Esophagus squamous epithelium (tissue), 4 donors: ENCODE measurements at regions not wholly inside any gene's neighbourhood (a gene's known extent, or its start where the extent isn't known, plus 50 kb on each side); places are given as distances from the start of the nearest gene placed in this dataset.

Source experiments
- POLR2A ChIP-seq, 4 donors: fragments of 450-650 bp; IDR thresholded peaks; one replicate each; pipeline ENCODE4 v1.6.1; 2017; ENCODE audit warnings: antibody characterized with exemption in 4 of 4, mild to moderate bottlenecking in 4 of 4, moderate library complexity in 3 of 4
- TF ChIP-seq, protein P1 (sequence below), 6 experiments: fragments of 450-650 bp in 4 of 6; fragments of 200-600 bp in 2 of 6; sonication (generic) in 2 of 6; IDR thresholded peaks; one replicate each; pipeline ENCODE4 v1.5.1; 2016 to 2019; ENCODE audit warnings: antibody characterized with exemption in 6 of 6, mild to moderate bottlenecking in 4 of 6, moderate library complexity in 4 of 6

DNA sequence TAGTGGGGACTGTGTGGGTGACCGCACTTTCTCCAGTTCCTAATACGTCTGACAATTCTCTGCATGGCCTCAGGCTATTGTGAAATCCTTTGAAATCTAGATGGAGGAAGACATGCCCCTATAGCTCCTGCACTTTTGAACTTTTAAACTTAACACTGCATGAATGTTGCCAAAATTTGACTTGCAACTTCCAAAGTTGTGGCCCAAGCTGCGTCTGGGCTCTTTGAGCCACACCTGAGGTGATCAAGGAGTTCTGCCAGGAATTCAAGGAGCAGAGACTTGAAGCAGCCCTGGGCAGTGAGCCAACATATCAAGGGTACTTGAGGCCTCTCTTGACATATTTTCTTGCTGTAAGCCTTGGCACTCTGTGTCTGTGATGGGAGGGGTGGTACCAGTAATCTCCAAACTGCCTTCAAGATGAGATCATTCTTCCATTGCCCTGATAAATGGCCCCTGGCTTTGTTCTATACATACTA is 1336.1 kb upstream of the CDH9 start:
- TF ChIP-seq, protein P1, sequence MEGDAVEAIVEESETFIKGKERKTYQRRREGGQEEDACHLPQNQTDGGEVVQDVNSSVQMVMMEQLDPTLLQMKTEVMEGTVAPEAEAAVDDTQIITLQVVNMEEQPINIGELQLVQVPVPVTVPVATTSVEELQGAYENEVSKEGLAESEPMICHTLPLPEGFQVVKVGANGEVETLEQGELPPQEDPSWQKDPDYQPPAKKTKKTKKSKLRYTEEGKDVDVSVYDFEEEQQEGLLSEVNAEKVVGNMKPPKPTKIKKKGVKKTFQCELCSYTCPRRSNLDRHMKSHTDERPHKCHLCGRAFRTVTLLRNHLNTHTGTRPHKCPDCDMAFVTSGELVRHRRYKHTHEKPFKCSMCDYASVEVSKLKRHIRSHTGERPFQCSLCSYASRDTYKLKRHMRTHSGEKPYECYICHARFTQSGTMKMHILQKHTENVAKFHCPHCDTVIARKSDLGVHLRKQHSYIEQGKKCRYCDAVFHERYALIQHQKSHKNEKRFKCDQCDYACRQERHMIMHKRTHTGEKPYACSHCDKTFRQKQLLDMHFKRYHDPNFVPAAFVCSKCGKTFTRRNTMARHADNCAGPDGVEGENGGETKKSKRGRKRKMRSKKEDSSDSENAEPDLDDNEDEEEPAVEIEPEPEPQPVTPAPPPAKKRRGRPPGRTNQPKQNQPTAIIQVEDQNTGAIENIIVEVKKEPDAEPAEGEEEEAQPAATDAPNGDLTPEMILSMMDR (IDR thresholded peaks at IDR 0.05): no peak
- TF ChIP-seq POLR2A (IDR thresholded peaks at IDR 0.05): no peak
